Aorta (tissue), 5 donors: ENCODE measurements at regions not wholly inside any gene's neighbourhood (a gene's known extent, or its start where the extent isn't known, plus 50 kb on each side); places are given as distances from the start of the nearest gene placed in this dataset.
"Not testable (repeated sequence)": the region's sequence is repeated elsewhere in the genome, so short reads cannot be mapped to it uniquely, and the experiment has no call there.

Experiments
- ATAC-seq: fragments of 200-7000 bp; cut with Tn5 transposase; one replicate; pipeline ENCODE4 v1.9.1; 2022; ENCODE audit warnings: moderate library complexity; ENCODE audit not compliant: low FRiP score
- DNase-seq, 2 donors: peaks; one replicate each; pipeline ENCODE4 v3.0.0-alpha.2; 2020
- H3K27ac ChIP-seq, 2 donors: one replicate each; pipeline ENCODE4 v1.5.1; 2013; ENCODE audit warnings: low read length in 2 of 2, mild to moderate bottlenecking in 2 of 2, moderate library complexity in 2 of 2, control low read depth in 1 of 2, inconsistent platforms in 1 of 2, low read depth in 1 of 2
- H3K27me3 ChIP-seq, 2 donors: one replicate each; pipeline ENCODE4 v1.6.1; 2013; ENCODE audit warnings: control low read depth in 1 of 2, low read length in 1 of 2, mild to moderate bottlenecking in 1 of 2, moderate library complexity in 1 of 2; ENCODE audit not compliant: insufficient read depth in 2 of 2, control insufficient read depth in 1 of 2
- H3K36me3 ChIP-seq, 2 donors: one replicate each; pipeline ENCODE4 v1.6.1; 2013; ENCODE audit warnings: control low read depth in 1 of 2, low read length in 1 of 2, mild to moderate bottlenecking in 1 of 2; ENCODE audit not compliant: insufficient read depth in 2 of 2, control insufficient read depth in 1 of 2
- H3K4me1 ChIP-seq, 2 donors: one replicate each; pipeline ENCODE4 v1.6.1; 2013; ENCODE audit warnings: low read length in 2 of 2, control low read depth in 1 of 2, mild to moderate bottlenecking in 1 of 2, moderate library complexity in 1 of 2; ENCODE audit not compliant: insufficient read depth in 2 of 2, control insufficient read depth in 1 of 2
- H3K4me3 ChIP-seq, 2 donors: one replicate each; pipeline ENCODE4 v1.5.1; 2013; ENCODE audit warnings: low read length in 2 of 2, control low read depth in 1 of 2, mild to moderate bottlenecking in 1 of 2
- H3K9me3 ChIP-seq: one replicate; pipeline ENCODE4 v1.6.1; 2013; ENCODE audit warnings: mild to moderate bottlenecking, low read length; ENCODE audit not compliant: control insufficient read depth
- WGBS, 2 donors: extraction: QIAGEN DNeasy Blood & Tissue Kit; methylation state at CpG; one replicate each; pipeline ENCODE4 v1.1.7; 2013; 5-methylcytosine and 5-hydroxymethylcytosine counted together
- intact Hi-C, 2 donors: fragments of 100-400 bp; cut with DNase I; formaldehyde crosslinking; loops; one replicate each; pipeline versions ENCODE4 v1.14.2 to v1.15.0; 2022
- donor health status: healthy with polysubstance abuse.
- donor health status: Bipolar disorder and iron deficiency.
- donor health status: DM: no; HTN: no; CAD: no.
- donor health status: DM: no; HTN: no; CAD: no.
- donor health status: DM: yes; HTN: yes; CAD: no.

- no peak for ATAC-seq
- DNase-seq, result no peak
- peaks cover 4% of the 10 kb centered on the region for H3K9me3 ChIP-seq
- H3K36me3 ChIP-seq, result peaks cover 0 to 2% of the 10 kb centered on the region in 2 donors
- H3K4me1 ChIP-seq, result no peaks in the 10 kb centered on the region
- no peaks in the 10 kb centered on the region for H3K27me3 ChIP-seq
- intact Hi-C loops, result no loop called here
- no peak overlapping the region for H3K27ac ChIP-seq
- H3K4me3 ChIP-seq, result no peak overlapping the region
Measured at GRCh38 chr11:15671216-15671615, 556.5 kb downstream of the INSC start.

- ATAC-seq, result no peak
- intact Hi-C loops, result no loop called here
- Histone ChIP-seq H3K9me3 (peaks cover 1% of the 10 kb centered on the region), H3K4me3 (no peak overlapping the region), H3K27ac (no peak overlapping the region), H3K36me3 (peaks cover 0 to 2% of the 10 kb centered on the region in 2 donors), H3K4me1 (no peaks in the 10 kb centered on the region), H3K27me3 (no peaks in the 10 kb centered on the region)
- DNase-seq, result no peak
- 36 to 61% methylated on average over 3 of the region's 3 CpGs for WGBS, 2 donors
Measured at GRCh38 chr11:15672825-15673224, 558.1 kb downstream of the INSC start.

GRCh38 chr11:15673408-15673831 lies 558.7 kb downstream of the INSC start:
- no peak overlapping the region for H3K27ac ChIP-seq
- peaks cover 0 to 2% of the 10 kb centered on the region in 2 donors for H3K36me3 ChIP-seq
- DNase-seq, result no peak
- no peak overlapping the region for H3K4me3 ChIP-seq
- H3K27me3 ChIP-seq, result no peaks in the 10 kb centered on the region
- no peak for ATAC-seq
- intact Hi-C loops, result no loop called here
- H3K4me1 ChIP-seq, result no peaks in the 10 kb centered on the region
- peaks cover 1% of the 10 kb centered on the region for H3K9me3 ChIP-seq

GRCh38 chr11:15674756-15675155 lies 560.0 kb downstream of the INSC start:
- DNase-seq (no peak), ATAC-seq (no peak)
- H3K27ac ChIP-seq, result no peak overlapping the region
- peaks cover 0 to 2% of the 10 kb centered on the region in 2 donors for H3K36me3 ChIP-seq
- intact Hi-C loops, result no loop called here
- peaks cover 1% of the 10 kb centered on the region for H3K9me3 ChIP-seq
- H3K27me3 ChIP-seq, result no peaks in the 10 kb centered on the region
- H3K4me3 ChIP-seq, result no peak overlapping the region
- H3K4me1 ChIP-seq, result no peaks in the 10 kb centered on the region
- WGBS, 2 donors, result 91 to 96% methylated on average over 1 of the region's 1 CpG

GRCh38 chr11:15675683-15676082 lies 561.0 kb downstream of the INSC start:
- intact Hi-C loops, result no loop called here
- DNase-seq, result no peak
- Histone ChIP-seq H3K9me3 (peaks cover 1% of the 10 kb centered on the region), H3K27ac (no peak overlapping the region), H3K36me3 (peaks cover 0 to 2% of the 10 kb centered on the region in 2 donors), H3K4me1 (no peaks in the 10 kb centered on the region), H3K4me3 (no peak overlapping the region), H3K27me3 (no peaks in the 10 kb centered on the region)
- ATAC-seq, result no peak
- WGBS, 2 donors, result 62 to 70% methylated on average over 1 of the region's 1 CpG

- intact Hi-C loops, result no loop called here
- ATAC-seq, result no peak
- Histone ChIP-seq H3K4me1 (no peaks in the 10 kb centered on the region), H3K27me3 (no peaks in the 10 kb centered on the region), H3K9me3 (peaks cover 1% of the 10 kb centered on the region), H3K4me3 (no peak overlapping the region), H3K36me3 (peaks cover 0 to 2% of the 10 kb centered on the region in 2 donors), H3K27ac (no peak overlapping the region)
- WGBS, 2 donors, result 77 to 78% methylated on average over 1 of the region's 1 CpG
- no peak for DNase-seq
Measured at GRCh38 chr11:15677181-15677580, 562.5 kb downstream of the INSC start.

GRCh38 chr11:15683528-15683927 lies 568.8 kb downstream of the INSC start:
- H3K4me3 ChIP-seq, result no peak overlapping the region
- no peaks in the 10 kb centered on the region for H3K36me3 ChIP-seq
- H3K9me3 ChIP-seq, result no peaks in the 10 kb centered on the region
- DNase-seq, result no peak
- H3K4me1 ChIP-seq, result no peaks in the 10 kb centered on the region
- H3K27ac ChIP-seq, result no peak overlapping the region
- H3K27me3 ChIP-seq, result no peaks in the 10 kb centered on the region
- no peak for ATAC-seq
- intact Hi-C loops, result no loop called here

- no peak for DNase-seq
- Histone ChIP-seq H3K36me3 (no peaks in the 10 kb centered on the region), H3K27ac (no peak overlapping the region), H3K27me3 (no peaks in the 10 kb centered on the region), H3K9me3 (no peaks in the 10 kb centered on the region), H3K4me1 (no peaks in the 10 kb centered on the region), H3K4me3 (no peak overlapping the region)
- intact Hi-C loops, result no loop called here
- ATAC-seq, result no peak
- WGBS, 2 donors, result 71 to 75% methylated on average over 3 of the region's 3 CpGs
Measured at GRCh38 chr11:15685306-15685705, 570.6 kb downstream of the INSC start.

GRCh38 chr11:15686259-15686658 lies 571.5 kb downstream of the INSC start:
- H3K4me1 ChIP-seq, H3K36me3 ChIP-seq, intact Hi-C loops, DNase-seq, ATAC-seq, H3K4me3 ChIP-seq, H3K27me3 ChIP-seq, H3K9me3 ChIP-seq, H3K27ac ChIP-seq: not testable (repeated sequence)
- 90 to 95% methylated on average over 13 to 14 of the region's 16 CpGs for WGBS, 2 donors
